Prostate gland (tissue), 2 donors: ENCODE measurements at regions not wholly inside any gene's neighbourhood (a gene's known extent, or its start where the extent isn't known, plus 50 kb on each side); places are given as distances from the start of the nearest gene placed in this dataset.

Source experiments
- DNase-seq: peaks from one replicate; pipeline ENCODE4 v3.0.0-alpha.2; 2019; ENCODE audit warnings: low spot score
- H3K27ac ChIP-seq, 2 donors: fragments of 200-600 bp; sonication (generic); 2 replicates each; pipeline ENCODE4 v1.5.1; 2017 to 2019
- H3K27me3 ChIP-seq: fragments of 200-600 bp; sonication (generic); replicated peaks from 2 replicates; pipeline ENCODE4 v1.5.1; 2019; ENCODE audit not compliant: insufficient read depth
- H3K36me3 ChIP-seq, 2 donors: fragments of 200-600 bp; sonication (generic); 1 replicate in 1 of 2; 2 replicates in 1 of 2; pipeline versions ENCODE4 v1.5.1 to v1.8.1; 2017 to 2019
- H3K4me1 ChIP-seq: fragments of 200-600 bp; sonication (generic); replicated peaks from 2 replicates; pipeline ENCODE4 v1.5.1; 2019
- H3K4me3 ChIP-seq, 2 donors: fragments of 200-600 bp; sonication (generic); 2 replicates each; pipeline ENCODE4 v1.5.1; 2017 to 2019
- H3K9me3 ChIP-seq: fragments of 200-600 bp; sonication (generic); 2 replicates; pipeline ENCODE4 v1.5.1; 2017
- CTCF ChIP-seq, 4 experiments: fragments of 200-600 bp in 2 of 4; fragments of 450-650 bp in 2 of 4; sonication (generic) in 2 of 4; IDR thresholded peaks; 1 replicate in 3 of 4; 2 replicates in 1 of 4; pipeline ENCODE4 v1.5.1; 2016 to 2019; ENCODE audit warnings: antibody characterized with exemption in 4 of 4, mild to moderate bottlenecking in 2 of 4, moderate library complexity in 2 of 4
- POLR2A ChIP-seq: fragments of 450-650 bp; IDR thresholded peaks from one replicate; pipeline ENCODE4 v1.6.1; 2016; ENCODE audit warnings: antibody characterized with exemption, mild to moderate bottlenecking
- POLR2AphosphoS5 ChIP-seq: sonication (generic); formaldehyde crosslinking; IDR thresholded peaks from one replicate; pipeline ENCODE4 v1.6.1; 2017; ENCODE audit warnings: antibody characterized with exemption
- WGBS: methylation state at CpG from one replicate; pipeline ENCODE4 v1.1.5; 2018; 5-methylcytosine and 5-hydroxymethylcytosine counted together
- intact Hi-C: fragments of 100-400 bp; cut with DNase I; formaldehyde crosslinking; loops from one replicate; pipeline ENCODE4 v1.14.2; 2022

GRCh38 chr5:72622170-72622760 is 115.1 kb upstream of the ZNF366 start:
- Histone ChIP-seq H3K27me3 (no peaks in the 10 kb centered on the region), H3K4me1 (no peaks in the 10 kb centered on the region), H3K9me3 (no peaks in the 10 kb centered on the region), H3K36me3 (no peaks in the 10 kb centered on the region), H3K27ac (no peak overlapping the region), H3K4me3 (no peak overlapping the region)
- TF ChIP-seq POLR2AphosphoS5 (no peak), POLR2A (no peak), CTCF (IDR thresholded peaks at IDR 0.05) (no peak)
- WGBS = 75% methylated on average over 5 of the region's 5 CpGs
- DNase-seq = no peak
- intact Hi-C loops = no loop called here

- Histone ChIP-seq H3K27ac (no peak overlapping the region), H3K4me3 (no peak overlapping the region), H3K36me3 (no peaks in the 10 kb centered on the region), H3K27me3 (no peaks in the 10 kb centered on the region), H3K4me1 (no peaks in the 10 kb centered on the region), H3K9me3 (no peaks in the 10 kb centered on the region)
- WGBS = 94% methylated on average over 1 of the region's 1 CpG
- TF ChIP-seq POLR2A (no peak), CTCF (IDR thresholded peaks at IDR 0.05) (no peak), POLR2AphosphoS5 (no peak)
- no peak for DNase-seq
- intact Hi-C loops = no loop called here
Observed at GRCh38 chr5:72621576-72621975, 114.4 kb upstream of the ZNF366 start.

- no peak overlapping the region for H3K4me3 ChIP-seq
- 94% methylated on average over 1 of the region's 1 CpG for WGBS
- H3K9me3 ChIP-seq = no peaks in the 10 kb centered on the region
- H3K27ac ChIP-seq = no peak overlapping the region
- DNase-seq = no peak
- H3K4me1 ChIP-seq = no peaks in the 10 kb centered on the region
- H3K36me3 ChIP-seq = no peaks in the 10 kb centered on the region
- intact Hi-C loops = no loop called here
- TF ChIP-seq CTCF (IDR thresholded peaks at IDR 0.05) (no peak), POLR2A (no peak), POLR2AphosphoS5 (no peak)
- H3K27me3 ChIP-seq = no peaks in the 10 kb centered on the region
Observed at GRCh38 chr5:72619677-72620076, 112.5 kb upstream of the ZNF366 start.

- H3K4me1 ChIP-seq = no peaks in the 10 kb centered on the region
- 97% methylated on average over 2 of the region's 2 CpGs for WGBS
- no peaks in the 10 kb centered on the region for H3K27me3 ChIP-seq
- DNase-seq = no peak
- intact Hi-C loops = no loop called here
- no peaks in the 10 kb centered on the region for H3K36me3 ChIP-seq
- no peak overlapping the region for H3K4me3 ChIP-seq
- no peak for TF ChIP-seq POLR2A
- H3K9me3 ChIP-seq = no peaks in the 10 kb centered on the region
- H3K27ac ChIP-seq = no peak overlapping the region
Observed at GRCh38 chr5:72619251-72619650, 112.0 kb upstream of the ZNF366 start.

- no peak for DNase-seq
- Histone ChIP-seq H3K27me3 (no peaks in the 10 kb centered on the region), H3K36me3 (no peaks in the 10 kb centered on the region), H3K4me1 (no peaks in the 10 kb centered on the region), H3K9me3 (no peaks in the 10 kb centered on the region), H3K4me3 (no peak overlapping the region), H3K27ac (no peak overlapping the region)
- WGBS = 69% methylated on average over 4 of the region's 4 CpGs
- TF ChIP-seq POLR2A (no peak), CTCF (IDR thresholded peaks at IDR 0.05) (no peak), POLR2AphosphoS5 (no peak)
- intact Hi-C loops = no loop called here
Observed at GRCh38 chr5:72618708-72619107, 111.5 kb upstream of the ZNF366 start.
